CD4-positive, alpha-beta T cell (primary cell): ENCODE measurements at regions not wholly inside any gene's neighbourhood (a gene's known extent, or its start where the extent isn't known, plus 50 kb on each side); places are given as distances from the start of the nearest gene placed in this dataset.

Experiments
- ATAC-seq: fragments of 200-7000 bp; cut with Tn5 transposase; one replicate; pipeline ENCODE4 v1.10.0; 2022; ENCODE audit warnings: mild to moderate bottlenecking; ENCODE audit not compliant: poor library complexity
- CTCF ChIA-PET: fragments of 350-600 bp; sonication (Branson Sonifier 250); formaldehyde crosslinking; loops from one replicate; lab custom pipeline; 2021; ENCODE audit warnings: antibody characterized with exemption, inconsistent platforms; lab: Charles Lee
- POLR2A ChIA-PET: fragments of 350-600 bp; sonication (Branson Sonifier 250); formaldehyde crosslinking; loops from one replicate; lab custom pipeline; 2021; ENCODE audit warnings: antibody characterized with exemption, inconsistent platforms; lab: Charles Lee
- DNase-seq, 14 experiments: peaks; one replicate each; pipeline ENCODE4 v3.0.0-alpha.2; 2013 to 2020; ENCODE audit warnings: mixed read lengths in 2 of 14
- H3K27ac ChIP-seq, 2 donors: one replicate each; pipeline versions ENCODE4 v1.5.1 to v1.7.0; 2013; ENCODE audit warnings: low read length in 2 of 2, low read depth in 1 of 2, mild to moderate bottlenecking in 1 of 2
- H3K27me3 ChIP-seq, 2 experiments: 1 replicate in 1 of 2; 2 replicates in 1 of 2; pipeline versions ENCODE4 v1.6.1 to v1.7.0; 2013; ENCODE audit warnings: low read length in 2 of 2, control low read depth in 1 of 2, mild to moderate bottlenecking in 1 of 2, moderate library complexity in 1 of 2; ENCODE audit not compliant: insufficient read depth in 2 of 2, control insufficient read depth in 1 of 2
- H3K36me3 ChIP-seq: one replicate; pipeline ENCODE4 v1.6.1; 2013; ENCODE audit warnings: low read length, control low read depth; ENCODE audit not compliant: insufficient read depth
- H3K4me1 ChIP-seq: one replicate; pipeline ENCODE4 v1.6.1; 2013; ENCODE audit warnings: low read length, control low read depth; ENCODE audit not compliant: insufficient read depth
- H3K4me3 ChIP-seq: one replicate; pipeline ENCODE4 v1.5.1; 2013; ENCODE audit warnings: mild to moderate bottlenecking, low read length, moderate library complexity
- H3K9me3 ChIP-seq, 2 experiments: 1 replicate in 1 of 2; 2 replicates in 1 of 2; pipeline versions ENCODE4 v1.6.1 to v1.7.0; 2013; ENCODE audit warnings: low read length in 2 of 2, mild to moderate bottlenecking in 2 of 2, control low read depth in 1 of 2, moderate library complexity in 1 of 2; ENCODE audit not compliant: control insufficient read depth in 1 of 2, insufficient read depth in 1 of 2
- H3K27ac Mint-ChIP-seq: one replicate; pipeline ENCODE4 v1.8.0; 2020; ENCODE audit warnings: mixed read lengths
- H3K27me3 Mint-ChIP-seq: one replicate; pipeline ENCODE4 v1.8.0; 2021; ENCODE audit warnings: mixed read lengths
- H3K36me3 Mint-ChIP-seq: one replicate; pipeline ENCODE4 v1.8.0; 2021; ENCODE audit warnings: low read depth, mixed read lengths
- H3K4me1 Mint-ChIP-seq: one replicate; pipeline ENCODE4 v1.8.0; 2021; ENCODE audit warnings: low read depth, mixed read lengths
- H3K4me3 Mint-ChIP-seq: one replicate; pipeline ENCODE4 v1.8.0; 2020; ENCODE audit warnings: mild to moderate bottlenecking, mixed read lengths
- H3K9me3 Mint-ChIP-seq: one replicate; pipeline ENCODE4 v1.8.0; 2020; ENCODE audit warnings: mixed read lengths
- CTCF ChIP-seq: fragments of 200-600 bp; IDR thresholded peaks from one replicate; pipeline ENCODE4 v1.8.0; 2022; ENCODE audit warnings: antibody characterized with exemption, mild to moderate bottlenecking
- intact Hi-C, 2 experiments: fragments of 100-400 bp; cut with DNase I in 1 of 2; cut with micrococcal nuclease in 1 of 2; formaldehyde crosslinking; loops; one replicate each; pipeline versions ENCODE4 v1.15.1 to v1.9.0; 2023 to 2025; cut with DNase I, micrococcal nuclease

- Histone ChIP-seq H3K36me3 (no peaks in the 10 kb centered on the region), H3K4me1 (no peaks in the 10 kb centered on the region), H3K4me3 (no peak overlapping the region), H3K27ac (no peak overlapping the region), H3K27me3 (no peaks in the 10 kb centered on the region), H3K9me3 (no peaks in the 10 kb centered on the region)
- no peak overlapping the region for H3K4me3 Mint-ChIP-seq
- ChIA-PET CTCF (interaction anchor here (0.6 kb wide), 1 partner anchor 20 kb away, joined by 3 read pairs; no protein-coding TSS in a partner anchor), POLR2A (no interaction called here)
- no peaks in the 10 kb centered on the region for H3K36me3 Mint-ChIP-seq
- TF ChIP-seq CTCF = no peak
- ATAC-seq (no peak), DNase-seq (no peak)
- H3K9me3 Mint-ChIP-seq = no peaks in the 10 kb centered on the region
- no peaks in the 10 kb centered on the region for H3K4me1 Mint-ChIP-seq
- intact Hi-C loops = no loop called here
- no peaks in the 10 kb centered on the region for H3K27me3 Mint-ChIP-seq
- H3K27ac Mint-ChIP-seq = no peak overlapping the region
Observed at GRCh38 chr17:13281626-13282025, 263.8 kb upstream of the ELAC2 start.

GRCh38 chr17:13273806-13274205, 256.0 kb upstream of the ELAC2 start:
- ChIA-PET POLR2A (no interaction called here), CTCF (no interaction called here)
- no peaks in the 10 kb centered on the region for H3K27me3 ChIP-seq
- DNase-seq (no peak), ATAC-seq (no peak)
- H3K36me3 Mint-ChIP-seq = no peaks in the 10 kb centered on the region
- no peak overlapping the region for H3K4me3 ChIP-seq
- H3K4me1 ChIP-seq = no peaks in the 10 kb centered on the region
- no peaks in the 10 kb centered on the region for H3K4me1 Mint-ChIP-seq
- peaks cover 4% of the 10 kb centered on the region for H3K27me3 Mint-ChIP-seq
- H3K36me3 ChIP-seq = no peaks in the 10 kb centered on the region
- H3K9me3 Mint-ChIP-seq = no peaks in the 10 kb centered on the region
- H3K27ac Mint-ChIP-seq = no peak overlapping the region
- peaks cover 0 to 4% of the 10 kb centered on the region in 2 experiments for H3K9me3 ChIP-seq
- H3K27ac ChIP-seq = no peak overlapping the region
- H3K4me3 Mint-ChIP-seq = no peak overlapping the region
- TF ChIP-seq CTCF = no peak
- intact Hi-C loops = no loop called here

GRCh38 chr17:13272296-13272695, 254.5 kb upstream of the ELAC2 start:
- Histone ChIP-seq H3K27ac (no peak overlapping the region), H3K27me3 (no peaks in the 10 kb centered on the region), H3K4me3 (no peak overlapping the region), H3K9me3 (peaks cover 0 to 4% of the 10 kb centered on the region in 2 experiments), H3K4me1 (no peaks in the 10 kb centered on the region), H3K36me3 (no peaks in the 10 kb centered on the region)
- no peaks in the 10 kb centered on the region for H3K9me3 Mint-ChIP-seq
- intact Hi-C loops = no loop called here
- TF ChIP-seq CTCF = no peak
- CTCF ChIA-PET = no interaction called here
- H3K27ac Mint-ChIP-seq = no peak overlapping the region
- H3K27me3 Mint-ChIP-seq = peaks cover 4% of the 10 kb centered on the region
- no peak overlapping the region for H3K4me3 Mint-ChIP-seq
- no peak for ATAC-seq
- no peaks in the 10 kb centered on the region for H3K4me1 Mint-ChIP-seq
- H3K36me3 Mint-ChIP-seq = no peaks in the 10 kb centered on the region
- DNase-seq = no peak
- POLR2A ChIA-PET = no interaction called here
